Spleen (tissue), 11 donors: ENCODE measurements at regions not wholly inside any gene's neighbourhood (a gene's known extent, or its start where the extent isn't known, plus 50 kb on each side); places are given as distances from the start of the nearest gene placed in this dataset.
"Not testable (repeated sequence)": the region's sequence is repeated elsewhere in the genome, so short reads cannot be mapped to it uniquely, and the experiment has no call there.

Source experiments
- DNase-seq: peaks from one replicate; pipeline ENCODE4 v3.0.0-alpha.2; 2020
- H3K27ac ChIP-seq, 8 donors: fragments of 200-600 bp; sonication (generic) in 7 of 8; 1 replicate in 4 of 8; 2 replicates in 4 of 8; pipeline versions ENCODE4 v1.5.0 to v1.8.0; 2016 to 2021; ENCODE audit warnings: inconsistent platforms in 4 of 8, mild to moderate bottlenecking in 4 of 8, moderate library complexity in 1 of 8
- H3K27me3 ChIP-seq, 7 donors: fragments of 200-600 bp; sonication (generic) in 6 of 7; replicated peaks in 1 of 7; 1 replicate in 4 of 7; 2 replicates in 3 of 7; pipeline versions ENCODE4 v1.5.0 to v1.8.0; 2016 to 2021; ENCODE audit warnings: inconsistent platforms in 3 of 7, mild to moderate bottlenecking in 1 of 7
- H3K36me3 ChIP-seq, 6 donors: fragments of 200-600 bp; sonication (generic) in 5 of 6; 1 replicate in 4 of 6; 2 replicates in 2 of 6; pipeline versions ENCODE4 v1.5.0 to v1.8.0; 2016 to 2021; ENCODE audit warnings: inconsistent platforms in 2 of 6
- H3K4me1 ChIP-seq, 6 donors: fragments of 200-600 bp; sonication (generic) in 5 of 6; 1 replicate in 3 of 6; 2 replicates in 3 of 6; pipeline versions ENCODE4 v1.5.0 to v1.8.0; 2016 to 2021; ENCODE audit warnings: inconsistent platforms in 3 of 6
- H3K4me3 ChIP-seq, 8 donors: fragments of 200-600 bp; sonication (generic) in 7 of 8; 1 replicate in 4 of 8; 2 replicates in 4 of 8; pipeline versions ENCODE4 v1.5.0 to v1.8.0; 2016 to 2021; ENCODE audit warnings: inconsistent platforms in 4 of 8, mild to moderate bottlenecking in 4 of 8, moderate library complexity in 2 of 8
- H3K9me3 ChIP-seq, 8 donors: fragments of 200-600 bp; sonication (generic) in 7 of 8; 1 replicate in 4 of 8; 2 replicates in 4 of 8; pipeline versions ENCODE4 v1.5.0 to v1.8.0; 2016 to 2021; ENCODE audit warnings: inconsistent platforms in 4 of 8
- POLR2A ChIP-seq, 3 donors: fragments of 450-650 bp; IDR thresholded peaks; one replicate each; pipeline ENCODE4 v1.5.1; 2017; ENCODE audit warnings: antibody characterized with exemption in 3 of 3, mild to moderate bottlenecking in 1 of 3
- POLR2AphosphoS5 ChIP-seq, 3 donors: sonication (generic); formaldehyde crosslinking; IDR thresholded peaks; one replicate each; pipeline ENCODE4 v1.5.1; 2017; ENCODE audit warnings: antibody characterized with exemption in 3 of 3
- WGBS, 5 donors: extraction: QIAGEN DNeasy Blood & Tissue Kit in 3 of 5; methylation state at CpG; one replicate each; pipeline versions ENCODE4 v1.1.5 to v1.1.7; 2013 to 2018; 5-methylcytosine and 5-hydroxymethylcytosine counted together
- intact Hi-C: fragments of 100-400 bp; cut with DNase I; formaldehyde crosslinking; loops from one replicate; pipeline ENCODE4 v1.15.0; 2023; ENCODE audit warnings: low total_unique reads
- TF ChIP-seq, protein P1 (sequence below), 11 experiments: fragments of 200-600 bp in 7 of 11; fragments of 450-650 bp in 4 of 11; sonication (generic) in 4 of 11; IDR thresholded peaks in 8 of 11; conservative IDR thresholded peaks in 3 of 11; 1 replicate in 7 of 11; 2 replicates in 4 of 11; pipeline versions ENCODE4 v1.4.0 to v1.8.0; 2016 to 2021; ENCODE audit warnings: antibody characterized with exemption in 11 of 11, inconsistent platforms in 4 of 11, mild to moderate bottlenecking in 1 of 11
- donor health status: healthy with polysubstance abuse.
- donor health status: DM: no; HTN: no; CAD: no; lungs with moderate emphysema.
- donor health status: DM: no; HTN: no; CAD: no.
- donor health status: Bipolar disorder and iron deficiency.
- donor health status: healthy.
- donor health status: DM: no; HTN: no; CAD: no.
- donor health status: DM: yes; HTN: yes; CAD: no.

GRCh38 chr11:126133901-126134300, 71.2 kb upstream of the CDON start:
- DNase-seq = peak; percentile 31
- no peak for TF ChIP-seq POLR2A (IDR thresholded peaks at IDR 0.05)
- TF ChIP-seq, protein P1, sequence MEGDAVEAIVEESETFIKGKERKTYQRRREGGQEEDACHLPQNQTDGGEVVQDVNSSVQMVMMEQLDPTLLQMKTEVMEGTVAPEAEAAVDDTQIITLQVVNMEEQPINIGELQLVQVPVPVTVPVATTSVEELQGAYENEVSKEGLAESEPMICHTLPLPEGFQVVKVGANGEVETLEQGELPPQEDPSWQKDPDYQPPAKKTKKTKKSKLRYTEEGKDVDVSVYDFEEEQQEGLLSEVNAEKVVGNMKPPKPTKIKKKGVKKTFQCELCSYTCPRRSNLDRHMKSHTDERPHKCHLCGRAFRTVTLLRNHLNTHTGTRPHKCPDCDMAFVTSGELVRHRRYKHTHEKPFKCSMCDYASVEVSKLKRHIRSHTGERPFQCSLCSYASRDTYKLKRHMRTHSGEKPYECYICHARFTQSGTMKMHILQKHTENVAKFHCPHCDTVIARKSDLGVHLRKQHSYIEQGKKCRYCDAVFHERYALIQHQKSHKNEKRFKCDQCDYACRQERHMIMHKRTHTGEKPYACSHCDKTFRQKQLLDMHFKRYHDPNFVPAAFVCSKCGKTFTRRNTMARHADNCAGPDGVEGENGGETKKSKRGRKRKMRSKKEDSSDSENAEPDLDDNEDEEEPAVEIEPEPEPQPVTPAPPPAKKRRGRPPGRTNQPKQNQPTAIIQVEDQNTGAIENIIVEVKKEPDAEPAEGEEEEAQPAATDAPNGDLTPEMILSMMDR (IDR thresholded peaks at IDR 0.05 in 8 of 11, conservative IDR thresholded peaks at IDR 0.05 in 3 of 11) = no peak
- TF ChIP-seq POLR2AphosphoS5 (IDR thresholded peaks at IDR 0.05) = no peak
- intact Hi-C loops = no loop called here
- 36 to 56% (median 51%) methylated on average over 6 to 8 of the region's 8 CpGs for WGBS, 5 donors
- Histone ChIP-seq H3K4me1 (peaks cover 0 to 25% (median 8%) of the 10 kb centered on the region in 6 donors), H3K27me3 (peaks cover 0 to 6% (median 0%) of the 10 kb centered on the region in 7 donors), H3K4me3 (no peak overlapping the region), H3K27ac (no peak overlapping the region), H3K9me3 (no peaks in the 10 kb centered on the region), H3K36me3 (no peaks in the 10 kb centered on the region)

DNA sequence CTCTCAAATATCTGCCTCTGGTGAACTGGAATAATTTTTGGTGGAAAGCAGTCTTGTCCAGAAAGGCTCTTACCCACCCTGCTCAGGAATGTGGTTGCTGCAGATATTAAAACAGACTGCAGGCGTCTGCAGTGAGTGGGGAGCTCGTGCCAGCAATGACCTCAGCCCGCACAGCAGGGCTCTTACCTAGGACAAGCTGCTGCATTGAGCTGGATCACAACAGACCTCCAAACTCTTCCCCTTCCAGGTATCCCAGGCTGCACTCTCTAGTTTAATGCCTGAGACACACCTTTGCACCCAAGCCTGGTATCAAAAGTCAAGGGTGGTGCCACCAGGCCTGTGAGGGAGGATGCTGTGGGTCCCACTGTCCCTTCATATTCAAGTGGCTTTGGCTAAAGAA, 69.7 kb upstream of the CDON start:
- Histone ChIP-seq H3K9me3 (no peaks in the 10 kb centered on the region), H3K27ac (no peak overlapping the region), H3K4me3 (no peak overlapping the region), H3K4me1 (peaks cover 0 to 19% (median 6%) of the 10 kb centered on the region in 6 donors), H3K36me3 (no peaks in the 10 kb centered on the region), H3K27me3 (no peaks in the 10 kb centered on the region)
- TF ChIP-seq POLR2A (IDR thresholded peaks at IDR 0.05) = no peak
- TF ChIP-seq, protein P1 (IDR thresholded peaks at IDR 0.05 in 8 of 11, conservative IDR thresholded peaks at IDR 0.05 in 3 of 11) = no peak
- TF ChIP-seq POLR2AphosphoS5 (IDR thresholded peaks at IDR 0.05) = no peak
- DNase-seq = no peak
- intact Hi-C loops = no loop called here
- 80 to 91% (median 83%) methylated on average over 3 of the region's 3 CpGs for WGBS, 5 donors

DNA sequence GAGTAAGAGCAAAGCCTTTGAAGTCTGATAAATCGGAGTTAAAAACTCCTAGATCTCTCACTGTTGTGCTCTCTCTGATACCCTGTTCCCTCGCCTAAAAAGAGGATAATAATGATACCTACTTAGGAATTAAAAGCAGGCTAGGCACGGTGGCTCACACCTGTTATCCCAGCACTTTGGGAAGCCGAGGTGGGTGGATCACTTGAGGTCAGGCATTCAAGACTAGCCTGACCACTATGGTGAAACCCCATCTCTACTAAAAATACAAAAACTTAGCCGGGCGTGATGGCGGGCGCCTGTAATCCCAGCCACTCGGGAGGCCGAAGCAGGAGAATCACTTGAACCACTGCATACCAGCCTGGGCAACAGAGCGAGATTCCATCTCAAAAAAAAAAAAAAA, 68.1 kb upstream of the CDON start:
- 87 to 94% (median 93%) methylated on average over 11 of the region's 11 CpGs for WGBS, 5 donors
- intact Hi-C loops, H3K4me3 ChIP-seq, H3K36me3 ChIP-seq, H3K27ac ChIP-seq, H3K27me3 ChIP-seq, H3K9me3 ChIP-seq: not testable (repeated sequence)
- DNase-seq = peak; percentile 18
- peaks cover 0 to 12% (median 5%) of the 10 kb centered on the region in 6 donors for H3K4me1 ChIP-seq

DNA sequence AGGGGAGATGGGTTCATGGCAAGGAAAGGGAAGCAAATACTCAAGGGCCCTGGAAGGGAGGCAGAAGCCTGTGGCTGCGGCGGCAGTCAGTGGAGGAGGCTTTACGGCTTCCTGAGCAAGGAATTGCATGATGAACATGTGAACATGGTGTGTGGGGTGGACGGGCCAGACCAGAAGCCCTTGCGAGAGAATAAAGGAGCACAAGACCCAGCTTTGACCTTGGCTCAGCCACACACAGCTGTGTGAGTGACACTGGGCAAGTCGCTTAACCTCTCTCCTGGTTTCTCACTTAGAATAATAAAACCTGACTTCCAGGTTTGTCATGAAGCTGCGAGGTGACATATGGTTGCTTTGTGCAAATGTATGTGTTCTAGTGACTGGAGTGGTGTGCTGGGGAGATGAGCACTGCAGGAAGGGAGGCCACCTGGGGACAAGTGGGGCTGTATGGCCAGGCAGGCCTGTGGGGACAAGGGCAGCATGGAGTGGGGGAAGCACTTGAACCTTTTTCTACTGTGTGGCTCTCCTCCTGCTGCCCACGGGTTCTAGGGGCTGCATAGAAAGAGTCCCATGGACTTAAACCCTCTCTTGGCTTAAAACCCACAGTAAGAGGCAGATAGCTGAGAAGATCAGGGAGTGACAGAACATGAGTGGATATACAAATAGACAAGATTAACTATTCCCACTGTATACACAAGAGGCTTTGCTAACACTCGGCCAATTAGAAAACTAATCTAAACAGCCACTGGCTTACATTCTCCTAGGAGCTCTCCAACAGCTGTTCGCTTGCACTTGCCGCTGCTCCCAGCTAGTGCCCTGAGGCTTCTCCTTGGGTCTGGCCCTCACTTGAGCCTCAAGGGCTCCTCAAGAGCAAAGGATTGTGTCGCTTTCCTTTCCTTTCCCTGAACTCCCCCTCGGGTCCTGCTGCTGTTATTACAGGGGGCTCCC, 67.3 kb upstream of the CDON start:
- Histone ChIP-seq H3K4me1 (peaks cover 0 to 6% (median 0%) of the 10 kb centered on the region in 6 donors), H3K36me3 (no peaks in the 10 kb centered on the region), H3K27ac (no peak overlapping the region), H3K9me3 (no peaks in the 10 kb centered on the region), H3K4me3 (no peak overlapping the region), H3K27me3 (no peaks in the 10 kb centered on the region)
- DNase-seq = peak; percentile 54
- peak in 1 of 3 donors; percentile 45 for TF ChIP-seq POLR2AphosphoS5 (IDR thresholded peaks at IDR 0.05)
- TF ChIP-seq, protein P1 (IDR thresholded peaks at IDR 0.05 in 8 of 11, conservative IDR thresholded peaks at IDR 0.05 in 3 of 11) = no peak
- intact Hi-C loops = no loop called here
- whole genome bisulfite sequencing, 5 donors = 68 to 84% (median 81%) methylated on average over 13 of the region's 13 CpGs
